Adrenal gland (tissue), 5 donors: ENCODE measurements at regions not wholly inside any gene's neighbourhood (a gene's known extent, or its start where the extent isn't known, plus 50 kb on each side); places are given as distances from the start of the nearest gene placed in this dataset.

ENCODE experiments used
- CTCF ChIP-seq, 6 experiments: fragments of 450-650 bp in 4 of 6; fragments of 200-600 bp in 2 of 6; sonication (generic) in 1 of 6; IDR thresholded peaks; 1 replicate in 5 of 6; 2 replicates in 1 of 6; pipeline versions ENCODE4 v1.5.1 to v1.8.0; 2016 to 2021; ENCODE audit warnings: antibody characterized with exemption in 6 of 6, mild to moderate bottlenecking in 2 of 6, moderate library complexity in 1 of 6
- POLR2A ChIP-seq, 2 donors: fragments of 450-650 bp; IDR thresholded peaks; one replicate each; pipeline ENCODE4 v1.6.1; 2017; ENCODE audit warnings: antibody characterized with exemption in 2 of 2, mild to moderate bottlenecking in 2 of 2, moderate library complexity in 1 of 2
- donor health status: DM: no; HTN: no; CAD: no.

DNA sequence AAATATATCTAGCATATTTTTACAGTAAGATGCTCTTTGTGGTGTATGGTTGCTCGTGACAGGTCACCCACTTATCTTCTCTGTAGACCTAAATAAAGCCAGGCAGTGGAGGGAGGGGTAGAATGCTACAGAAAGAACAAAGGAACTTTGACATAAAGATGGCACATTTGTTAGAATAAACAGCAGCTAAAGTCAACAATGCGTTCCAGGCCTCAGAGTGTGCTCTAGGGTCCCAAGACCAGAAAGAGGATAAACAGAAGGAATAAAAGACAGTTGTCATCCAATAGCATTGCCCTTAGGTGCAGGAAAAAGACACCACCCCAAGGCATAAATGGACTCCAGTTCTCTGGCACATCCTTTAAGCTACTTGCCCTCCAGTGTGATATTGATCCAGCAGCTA is 523.0 kb upstream of the CDH11 start:
- TF ChIP-seq CTCF (IDR thresholded peaks at IDR 0.05) (no peak), POLR2A (IDR thresholded peaks at IDR 0.05) (no peak)
